ENCODE measurements at regions not wholly inside any gene's neighbourhood (a gene's known extent, or its start where the extent isn't known, plus 50 kb on each side); places are given as distances from the start of the nearest gene placed in this dataset.

GRCh38 chr1:82462366-82462765 lies 661.6 kb downstream of the ADGRL2 start:
- H3K4me3 ChIP-seq (ENCODE audit: low read length in 2 of 2) = no peak overlapping the region
- no peak overlapping the region for H3K27ac ChIP-seq (ENCODE audit: low read depth in 1 of 2, low read length in 1 of 2)
- WGBS = 91% methylated on average over 1 of the region's 1 CpG
- DNase-seq (ENCODE audit: low read depth in 6 of 9, low spot score in 9 of 9) = no peak
- H3K9me3 ChIP-seq (ENCODE audit: control insufficient read depth in 2 of 2, insufficient read depth in 1 of 2, low read length in 1 of 2) = no peaks in the 10 kb centered on the region
- no peaks in the 10 kb centered on the region for H3K27me3 ChIP-seq (ENCODE audit: control insufficient read depth in 2 of 2, insufficient read depth in 1 of 2, low read length in 1 of 2)
- no peaks in the 10 kb centered on the region for H3K4me1 ChIP-seq (ENCODE audit: control insufficient read depth in 2 of 2, insufficient read depth in 2 of 2, low read length in 2 of 2)
- H3K36me3 ChIP-seq (ENCODE audit: control insufficient read depth in 2 of 2, insufficient read depth in 2 of 2, low read length in 1 of 2) = no peaks in the 10 kb centered on the region

GRCh38 chr1:82455342-82455741 lies 654.6 kb downstream of the ADGRL2 start:
- WGBS = 33% methylated on average over 1 of the region's 1 CpG
- H3K27me3 ChIP-seq (ENCODE audit: control insufficient read depth in 2 of 2, insufficient read depth in 1 of 2, low read length in 1 of 2) = no peaks in the 10 kb centered on the region
- peaks cover 0 to 1% of the 10 kb centered on the region in 2 donors for H3K9me3 ChIP-seq (ENCODE audit: control insufficient read depth in 2 of 2, insufficient read depth in 1 of 2, low read length in 1 of 2)
- DNase-seq (ENCODE audit: low read depth in 6 of 9, low spot score in 9 of 9) = peak in 7 of 9 donors; percentile 8 to 61 (median 21)
- H3K4me3 ChIP-seq (ENCODE audit: low read length in 2 of 2) = no peak overlapping the region
- no peaks in the 10 kb centered on the region for H3K36me3 ChIP-seq (ENCODE audit: control insufficient read depth in 2 of 2, insufficient read depth in 2 of 2, low read length in 1 of 2)
- H3K27ac ChIP-seq (ENCODE audit: low read depth in 1 of 2, low read length in 1 of 2) = peak overlapping the region in 1 of 2 donors; percentile 3
- no peaks in the 10 kb centered on the region for H3K4me1 ChIP-seq (ENCODE audit: control insufficient read depth in 2 of 2, insufficient read depth in 2 of 2, low read length in 2 of 2)

- WGBS = 96% methylated on average over 3 of the region's 3 CpGs
- no peaks in the 10 kb centered on the region for H3K36me3 ChIP-seq (ENCODE audit: control insufficient read depth in 2 of 2, insufficient read depth in 2 of 2, low read length in 1 of 2)
- no peak overlapping the region for H3K27ac ChIP-seq (ENCODE audit: low read depth in 1 of 2, low read length in 1 of 2)
- no peaks in the 10 kb centered on the region for H3K27me3 ChIP-seq (ENCODE audit: control insufficient read depth in 2 of 2, insufficient read depth in 1 of 2, low read length in 1 of 2)
- H3K9me3 ChIP-seq (ENCODE audit: control insufficient read depth in 2 of 2, insufficient read depth in 1 of 2, low read length in 1 of 2) = peaks cover 0 to 1% of the 10 kb centered on the region in 2 donors
- no peaks in the 10 kb centered on the region for H3K4me1 ChIP-seq (ENCODE audit: control insufficient read depth in 2 of 2, insufficient read depth in 2 of 2, low read length in 2 of 2)
- no peak for DNase-seq (ENCODE audit: low read depth in 6 of 9, low spot score in 9 of 9)
- no peak overlapping the region for H3K4me3 ChIP-seq (ENCODE audit: low read length in 2 of 2)
Measured at GRCh38 chr1:82454431-82454830, 653.7 kb downstream of the ADGRL2 start.

- no peaks in the 10 kb centered on the region for H3K27me3 ChIP-seq (ENCODE audit: control insufficient read depth in 2 of 2, insufficient read depth in 1 of 2, low read length in 1 of 2)
- H3K4me1 ChIP-seq (ENCODE audit: control insufficient read depth in 2 of 2, insufficient read depth in 2 of 2, low read length in 2 of 2) = no peaks in the 10 kb centered on the region
- no peaks in the 10 kb centered on the region for H3K36me3 ChIP-seq (ENCODE audit: control insufficient read depth in 2 of 2, insufficient read depth in 2 of 2, low read length in 1 of 2)
- no peak overlapping the region for H3K4me3 ChIP-seq (ENCODE audit: low read length in 2 of 2)
- 100% methylated on average over 1 of the region's 1 CpG for WGBS
- H3K27ac ChIP-seq (ENCODE audit: low read depth in 1 of 2, low read length in 1 of 2) = no peak overlapping the region
- H3K9me3 ChIP-seq (ENCODE audit: control insufficient read depth in 2 of 2, insufficient read depth in 1 of 2, low read length in 1 of 2) = peaks cover 0 to 1% of the 10 kb centered on the region in 2 donors
- no peak for DNase-seq (ENCODE audit: low read depth in 6 of 9, low spot score in 9 of 9)
Measured at GRCh38 chr1:82453511-82454185, 652.9 kb downstream of the ADGRL2 start.

- no peak overlapping the region for H3K27ac ChIP-seq (ENCODE audit: low read depth in 1 of 2, low read length in 1 of 2)
Measured at GRCh38 chr1:82452096-82452495, 651.4 kb downstream of the ADGRL2 start.

GRCh38 chr1:82451191-82451590 lies 650.5 kb downstream of the ADGRL2 start:
- Histone ChIP-seq H3K36me3 (ENCODE audit: control insufficient read depth in 2 of 2, insufficient read depth in 2 of 2, low read length in 1 of 2) (no peaks in the 10 kb centered on the region), H3K9me3 (ENCODE audit: control insufficient read depth in 2 of 2, insufficient read depth in 1 of 2, low read length in 1 of 2) (peaks cover 0 to 1% of the 10 kb centered on the region in 2 donors), H3K27me3 (ENCODE audit: control insufficient read depth in 2 of 2, insufficient read depth in 1 of 2, low read length in 1 of 2) (no peaks in the 10 kb centered on the region), H3K27ac (ENCODE audit: low read depth in 1 of 2, low read length in 1 of 2) (no peak overlapping the region), H3K4me1 (ENCODE audit: control insufficient read depth in 2 of 2, insufficient read depth in 2 of 2, low read length in 2 of 2) (no peaks in the 10 kb centered on the region), H3K4me3 (ENCODE audit: low read length in 2 of 2) (no peak overlapping the region)
- DNase-seq (ENCODE audit: low read depth in 6 of 9, low spot score in 9 of 9) = no peak
- WGBS = 98% methylated on average over 2 of the region's 2 CpGs

More at GRCh38 chr1:82452096-82452495, 651.4 kb downstream of the ADGRL2 start:
- Histone ChIP-seq H3K4me1 (ENCODE audit: control insufficient read depth in 2 of 2, insufficient read depth in 2 of 2, low read length in 2 of 2) (no peaks in the 10 kb centered on the region), H3K36me3 (ENCODE audit: control insufficient read depth in 2 of 2, insufficient read depth in 2 of 2, low read length in 1 of 2) (no peaks in the 10 kb centered on the region), H3K4me3 (ENCODE audit: low read length in 2 of 2) (no peak overlapping the region), H3K9me3 (ENCODE audit: control insufficient read depth in 2 of 2, insufficient read depth in 1 of 2, low read length in 1 of 2) (peaks cover 0 to 1% of the 10 kb centered on the region in 2 donors), H3K27me3 (ENCODE audit: control insufficient read depth in 2 of 2, insufficient read depth in 1 of 2, low read length in 1 of 2) (no peaks in the 10 kb centered on the region)
- no peak for DNase-seq (ENCODE audit: low read depth in 6 of 9, low spot score in 9 of 9)

GRCh38 chr1:82449506-82450057 lies 648.8 kb downstream of the ADGRL2 start:
- no peak overlapping the region for H3K4me3 ChIP-seq (ENCODE audit: low read length in 2 of 2)
- no peaks in the 10 kb centered on the region for H3K27me3 ChIP-seq (ENCODE audit: control insufficient read depth in 2 of 2, insufficient read depth in 1 of 2, low read length in 1 of 2)
- WGBS = 90% methylated on average over 4 of the region's 4 CpGs
- DNase-seq (ENCODE audit: low read depth in 6 of 9, low spot score in 9 of 9) = no peak
- H3K9me3 ChIP-seq (ENCODE audit: control insufficient read depth in 2 of 2, insufficient read depth in 1 of 2, low read length in 1 of 2) = peaks cover 0 to 1% of the 10 kb centered on the region in 2 donors
- H3K27ac ChIP-seq (ENCODE audit: low read depth in 1 of 2, low read length in 1 of 2) = no peak overlapping the region
- H3K36me3 ChIP-seq (ENCODE audit: control insufficient read depth in 2 of 2, insufficient read depth in 2 of 2, low read length in 1 of 2) = no peaks in the 10 kb centered on the region
- H3K4me1 ChIP-seq (ENCODE audit: control insufficient read depth in 2 of 2, insufficient read depth in 2 of 2, low read length in 2 of 2) = no peaks in the 10 kb centered on the region

GRCh38 chr1:82446955-82447354 lies 646.2 kb downstream of the ADGRL2 start:
- Histone ChIP-seq H3K27me3 (ENCODE audit: control insufficient read depth in 2 of 2, insufficient read depth in 1 of 2, low read length in 1 of 2) (no peaks in the 10 kb centered on the region), H3K27ac (ENCODE audit: low read depth in 1 of 2, low read length in 1 of 2) (no peak overlapping the region), H3K9me3 (ENCODE audit: control insufficient read depth in 2 of 2, insufficient read depth in 1 of 2, low read length in 1 of 2) (no peaks in the 10 kb centered on the region), H3K4me3 (ENCODE audit: low read length in 2 of 2) (no peak overlapping the region), H3K36me3 (ENCODE audit: control insufficient read depth in 2 of 2, insufficient read depth in 2 of 2, low read length in 1 of 2) (no peaks in the 10 kb centered on the region), H3K4me1 (ENCODE audit: control insufficient read depth in 2 of 2, insufficient read depth in 2 of 2, low read length in 2 of 2) (no peaks in the 10 kb centered on the region)
- no peak for DNase-seq (ENCODE audit: low read depth in 6 of 9, low spot score in 9 of 9)

GRCh38 chr1:82446236-82446635 lies 645.5 kb downstream of the ADGRL2 start:
- no peak overlapping the region for H3K27ac ChIP-seq (ENCODE audit: low read depth in 1 of 2, low read length in 1 of 2)
- no peaks in the 10 kb centered on the region for H3K36me3 ChIP-seq (ENCODE audit: control insufficient read depth in 2 of 2, insufficient read depth in 2 of 2, low read length in 1 of 2)
- no peak for DNase-seq (ENCODE audit: low read depth in 6 of 9, low spot score in 9 of 9)
- H3K27me3 ChIP-seq (ENCODE audit: control insufficient read depth in 2 of 2, insufficient read depth in 1 of 2, low read length in 1 of 2) = no peaks in the 10 kb centered on the region
- no peak overlapping the region for H3K4me3 ChIP-seq (ENCODE audit: low read length in 2 of 2)
- WGBS = 88% methylated on average over 2 of the region's 2 CpGs
- no peaks in the 10 kb centered on the region for H3K4me1 ChIP-seq (ENCODE audit: control insufficient read depth in 2 of 2, insufficient read depth in 2 of 2, low read length in 2 of 2)
- no peaks in the 10 kb centered on the region for H3K9me3 ChIP-seq (ENCODE audit: control insufficient read depth in 2 of 2, insufficient read depth in 1 of 2, low read length in 1 of 2)
